Endothelial cell of hepatic sinusoid (primary cell): ENCODE measurements at regions not wholly inside any gene's neighbourhood (a gene's known extent, or its start where the extent isn't known, plus 50 kb on each side); places are given as distances from the start of the nearest gene placed in this dataset.
"Not testable (repeated sequence)": the region's sequence is repeated elsewhere in the genome, so short reads cannot be mapped to it uniquely, and the experiment has no call there.

Experiments
- in situ Hi-C: cut with HindIII; loops from 2 replicates; pipeline ENCODE4 v1.10.0; 2017; ENCODE audit warnings: low sequenced_read_pairs

DNA sequence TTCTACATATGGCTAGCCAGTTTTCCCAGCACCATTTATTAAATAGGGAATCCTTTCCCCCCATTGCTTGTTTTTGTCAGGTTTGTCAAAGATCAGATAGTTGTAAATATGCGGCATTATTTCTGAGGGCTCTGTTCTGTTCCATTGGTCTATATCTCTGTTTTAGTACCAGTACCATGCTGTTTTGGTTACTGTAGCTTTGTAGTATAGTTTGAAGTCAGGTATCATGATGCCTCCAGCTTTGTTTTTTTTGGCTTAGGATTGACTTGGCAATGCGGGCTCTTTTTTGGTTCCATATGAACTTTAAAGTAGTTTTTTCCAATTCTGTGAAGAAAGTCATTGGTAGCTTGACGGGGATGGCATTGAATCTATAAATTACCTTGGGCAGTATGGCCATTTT, 60.0 kb upstream of the GPC3 start:
- in situ Hi-C loops = not testable (repeated sequence)

DNA sequence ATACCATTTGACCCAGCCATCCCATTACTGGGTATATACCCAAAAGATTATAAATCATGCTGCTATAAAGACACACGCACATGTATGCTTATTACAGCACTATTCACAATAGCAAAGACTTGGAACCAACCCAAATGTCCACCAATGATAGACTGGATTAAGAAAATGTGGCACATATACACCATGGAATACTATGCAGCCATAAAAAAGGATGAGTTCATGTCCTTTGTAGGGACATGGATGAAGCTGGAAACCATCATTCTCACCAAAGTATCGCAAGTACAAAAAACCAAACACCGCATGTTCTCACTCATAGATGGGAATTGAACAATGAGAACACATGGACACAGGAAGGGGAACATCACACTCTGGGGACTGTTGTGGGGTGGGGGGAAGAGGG, 81.7 kb upstream of the GPC3 start:
- in situ Hi-C loops = not testable (repeated sequence)

DNA sequence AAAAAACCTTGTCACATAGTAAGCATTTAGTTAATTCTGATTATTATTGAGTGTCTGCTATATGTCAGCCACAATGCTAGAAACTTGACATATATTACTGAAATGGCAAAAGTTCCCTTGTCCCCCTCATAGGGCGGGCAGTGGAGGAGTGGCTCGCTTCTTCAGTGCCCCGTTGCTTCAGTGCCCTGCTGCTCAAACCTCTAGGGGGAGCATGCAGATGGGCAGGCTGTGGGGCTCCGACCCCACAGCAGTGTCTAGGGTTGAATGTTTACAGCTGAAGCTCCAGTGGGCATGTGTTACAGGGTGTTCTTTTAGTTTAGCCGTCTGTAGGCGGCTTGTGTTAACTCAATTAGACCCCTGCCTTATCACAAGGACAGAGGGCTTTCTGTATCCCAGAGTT, 86.5 kb upstream of the GPC3 start:
- in situ Hi-C loops = not testable (repeated sequence)

DNA sequence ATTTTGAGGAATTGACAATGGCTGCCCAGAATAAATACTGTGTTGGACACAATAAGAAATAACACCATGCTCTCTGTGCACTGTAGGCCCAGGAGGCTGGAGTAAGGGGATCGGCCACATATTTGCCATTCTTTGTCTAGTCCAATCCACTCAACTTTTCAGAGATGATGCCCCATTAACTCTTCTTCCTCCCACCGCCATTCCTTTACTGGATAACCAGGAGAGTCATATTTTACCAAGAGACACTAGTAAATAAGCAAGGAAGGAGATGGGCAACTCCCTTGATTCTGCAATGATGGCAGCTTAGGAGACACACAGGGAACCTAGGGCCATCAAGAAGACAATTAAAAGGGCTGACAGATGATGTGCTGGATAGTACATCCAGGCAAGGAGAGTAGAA, 87.9 kb upstream of the GPC3 start:
- in situ Hi-C loops = no loop called here

DNA sequence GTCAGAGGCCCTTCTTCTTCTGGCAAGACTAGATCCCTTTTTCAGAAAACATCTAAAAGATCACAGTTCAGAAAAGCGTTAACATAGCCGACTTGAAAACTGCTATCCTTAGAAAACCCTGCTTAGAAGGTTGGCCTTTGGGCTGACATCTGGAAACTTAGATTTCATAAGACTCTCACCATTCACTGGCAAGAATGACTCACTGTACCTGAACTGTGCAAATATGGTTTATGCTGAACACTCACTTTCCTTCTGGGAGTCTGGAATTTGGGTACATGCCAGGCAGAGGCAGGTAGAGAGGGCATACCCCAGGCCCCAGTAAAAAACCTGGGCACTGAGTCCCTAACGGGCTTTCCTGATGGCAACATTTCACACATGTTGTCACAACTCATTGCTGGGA, 88.8 kb upstream of the GPC3 start:
- in situ Hi-C loops = no loop called here

DNA sequence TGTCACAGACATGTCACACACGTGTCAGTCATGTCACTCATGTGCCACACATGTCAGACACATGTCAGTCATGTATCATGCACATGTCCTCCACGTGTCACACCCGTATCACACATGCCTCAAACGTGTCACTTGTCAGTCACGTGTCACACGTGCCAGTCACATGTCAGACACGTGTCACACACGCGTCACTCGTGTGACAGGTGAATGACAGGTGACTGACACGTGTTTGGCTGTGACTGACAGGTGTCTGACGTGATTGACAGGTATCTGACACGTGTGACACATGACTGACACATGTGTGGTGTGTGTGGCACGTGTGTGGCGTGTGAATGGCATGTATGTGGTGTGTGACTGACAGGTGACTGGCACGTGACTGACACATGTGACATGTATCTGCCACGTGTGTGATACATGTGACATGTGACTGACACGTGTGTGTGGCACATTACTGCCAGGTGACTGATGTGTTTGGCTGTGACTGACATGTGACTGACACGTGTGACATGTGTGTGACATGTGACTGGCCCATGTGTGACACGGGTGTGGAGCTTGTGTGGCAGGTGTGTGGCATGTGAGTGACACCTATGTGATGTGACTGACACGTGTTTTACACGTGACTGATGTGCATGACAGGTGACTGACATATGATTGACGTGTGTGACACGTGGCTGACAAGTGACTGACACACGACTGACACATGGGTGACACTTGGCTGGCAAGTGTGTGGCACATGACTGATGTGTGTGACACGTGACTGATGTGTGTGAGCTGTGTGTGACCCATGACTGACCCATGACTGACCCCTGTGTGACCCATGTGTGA, 90.7 kb upstream of the GPC3 start:
- in situ Hi-C loops = no loop called here

DNA sequence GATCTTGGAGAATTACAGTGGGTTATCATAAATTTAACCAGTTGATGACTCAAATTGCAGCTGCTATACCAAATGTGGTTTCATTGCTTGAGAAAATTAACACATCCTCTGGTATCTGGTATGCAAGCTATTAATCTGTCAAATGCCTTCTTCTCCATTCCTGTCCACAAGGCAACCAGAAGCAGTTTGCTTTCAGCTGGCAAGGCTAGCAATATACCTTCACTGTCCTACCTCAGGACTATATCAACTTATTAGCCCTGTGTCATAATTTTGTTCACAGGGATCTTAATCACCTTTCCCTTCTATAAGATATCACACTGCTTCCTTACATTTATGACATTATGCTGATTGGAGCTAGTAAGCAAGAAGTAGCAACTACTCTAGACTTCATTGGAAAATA, 110.0 kb upstream of the GPC3 start:
- in situ Hi-C loops = no loop called here

DNA sequence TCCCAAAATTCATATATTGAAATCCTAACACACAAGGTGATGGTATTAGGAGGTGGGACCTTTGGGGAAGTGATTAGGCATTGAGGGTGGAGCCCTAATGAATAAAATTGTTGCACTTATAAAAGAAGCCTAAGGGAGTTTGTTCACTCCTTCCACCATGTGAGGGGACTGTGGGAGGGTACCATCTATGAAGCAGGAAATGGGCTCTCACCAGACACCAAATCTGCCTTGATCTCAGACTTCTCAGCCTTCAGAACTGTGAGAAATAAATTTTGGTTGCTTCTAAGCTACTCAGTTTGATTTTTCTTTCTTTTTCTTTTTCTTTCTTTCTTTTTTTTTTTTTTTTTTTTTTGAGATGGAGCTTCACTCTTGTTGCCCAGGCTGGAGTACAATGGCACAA, 116.2 kb upstream of the GPC3 start:
- in situ Hi-C loops = no loop called here

DNA sequence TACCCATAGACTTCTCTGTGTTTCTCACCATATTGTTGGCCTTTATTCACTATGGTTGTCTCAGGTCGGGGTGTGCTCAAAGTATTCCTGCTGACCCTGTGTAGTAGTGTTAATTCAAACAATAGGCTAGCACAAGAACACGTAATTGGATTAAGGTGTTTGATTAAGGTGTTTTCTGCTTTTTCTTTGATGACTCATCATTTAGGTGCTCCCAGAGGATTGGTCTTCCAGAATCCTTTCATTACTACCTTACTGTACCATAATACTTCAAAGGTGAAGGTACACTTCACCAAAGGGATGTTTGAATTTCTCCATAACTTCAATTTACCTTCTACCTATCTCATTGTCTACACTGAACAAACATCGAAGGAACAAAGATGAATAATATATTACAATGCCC, 121.7 kb upstream of the CCDC160 start:
- in situ Hi-C loops = no loop called here

DNA sequence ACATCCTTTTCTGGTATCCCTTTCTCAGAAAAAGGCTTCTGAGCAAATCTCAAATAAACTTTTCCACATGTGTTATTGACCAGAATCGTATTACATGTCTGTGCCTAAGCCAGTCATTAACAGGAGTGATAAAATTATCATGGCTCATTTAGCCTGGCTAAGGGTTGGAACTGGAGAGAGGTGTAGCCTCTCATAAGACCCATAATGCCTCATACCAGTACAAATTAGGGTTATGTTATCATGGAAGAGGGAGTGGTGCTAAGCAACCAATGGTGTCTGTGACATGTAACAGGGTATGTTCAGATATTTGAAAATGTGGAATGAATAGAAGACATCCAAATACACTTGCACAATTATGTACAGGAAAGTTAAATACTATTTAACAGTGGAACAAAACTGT, 99.6 kb upstream of the CCDC160 start:
- in situ Hi-C loops = no loop called here

DNA sequence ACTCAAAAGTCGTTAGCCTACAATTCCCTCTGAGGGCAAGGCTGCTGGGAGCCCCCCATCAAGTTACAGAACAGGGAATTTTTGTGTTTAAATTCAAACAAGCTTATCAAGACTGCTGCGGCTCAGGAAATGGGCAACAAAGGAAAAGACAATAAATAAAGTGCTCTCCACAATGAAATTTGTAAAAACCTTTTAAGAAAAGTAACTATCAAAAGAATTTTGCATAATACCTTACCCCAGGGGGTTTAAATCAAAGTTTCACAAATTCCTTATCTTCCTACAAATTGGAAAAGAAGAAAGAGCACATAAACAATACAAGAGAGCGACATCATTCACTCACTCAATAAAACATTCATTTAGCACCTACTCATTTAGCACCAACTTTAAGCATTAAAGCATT, 97.9 kb upstream of the CCDC160 start:
- in situ Hi-C loops = no loop called here

DNA sequence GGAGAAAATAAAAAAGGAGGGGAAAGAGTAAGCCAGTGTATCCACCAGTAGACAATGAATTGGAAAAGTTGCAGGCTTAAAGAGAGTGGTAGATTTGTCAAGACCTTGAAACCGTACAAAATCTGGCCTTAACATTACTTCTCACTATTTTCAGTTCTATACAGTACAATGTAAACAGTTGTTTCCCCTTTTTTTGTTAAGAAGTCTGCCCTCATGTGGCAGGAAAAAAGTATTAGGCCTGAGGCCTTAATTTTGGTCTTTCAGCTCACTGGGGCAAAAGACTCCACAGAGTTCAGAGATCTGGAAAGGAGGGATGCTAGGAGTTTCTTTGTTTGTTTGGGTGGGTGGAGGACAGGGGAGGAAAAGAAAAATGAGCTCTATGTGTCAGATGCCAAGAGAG, 92.8 kb upstream of the CCDC160 start:
- in situ Hi-C loops = no loop called here

DNA sequence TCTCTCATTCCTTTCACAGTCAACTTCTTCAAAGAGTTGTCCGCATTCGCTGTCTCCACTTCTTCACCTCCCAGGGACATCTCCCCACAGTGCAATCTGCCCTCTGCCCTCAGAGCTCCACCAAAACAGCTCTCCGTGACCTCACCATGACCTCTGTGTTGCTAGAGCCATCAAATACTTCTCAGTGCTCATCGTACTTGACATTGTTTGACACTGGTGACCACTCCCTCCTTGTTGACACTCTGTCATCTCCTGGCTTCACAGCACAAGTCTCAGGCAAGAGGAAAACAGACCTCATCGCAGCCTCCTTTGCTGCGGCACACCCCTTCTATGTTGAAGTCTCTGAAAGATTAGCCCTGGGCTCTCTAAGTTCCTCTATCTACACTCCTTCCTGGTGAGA, 90.5 kb upstream of the CCDC160 start:
- in situ Hi-C loops = loop anchor here (5.0 kb wide), 1 partner anchor 36 kb away; no protein-coding TSS in a partner anchor

DNA sequence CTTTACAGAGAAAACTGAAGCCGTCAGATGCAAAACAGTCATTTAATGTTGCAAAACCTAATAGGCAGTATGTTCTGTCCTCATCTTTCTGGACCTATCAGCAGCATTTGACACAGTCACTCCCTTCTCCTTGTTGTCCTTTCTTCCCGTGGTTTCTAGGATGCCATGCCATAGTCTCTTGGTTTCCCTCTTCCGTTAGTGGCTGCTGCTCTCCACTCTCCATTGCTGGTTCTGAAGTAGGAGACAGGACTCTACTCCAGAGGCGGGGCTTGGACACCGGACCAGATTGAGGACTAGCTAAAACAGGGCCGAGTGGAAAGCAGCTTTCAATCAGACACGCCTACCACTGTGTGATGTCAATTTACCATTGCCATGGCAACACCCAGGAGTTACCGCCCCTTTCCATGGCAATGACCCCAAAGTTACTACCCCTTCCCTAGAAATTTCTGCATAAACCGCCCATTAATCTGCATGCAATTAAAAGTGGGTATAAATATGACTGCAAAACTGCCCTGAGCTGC, 88.8 kb upstream of the CCDC160 start:
- in situ Hi-C loops = loop anchor here (5.0 kb wide), 1 partner anchor 34 kb away; no protein-coding TSS in a partner anchor

DNA sequence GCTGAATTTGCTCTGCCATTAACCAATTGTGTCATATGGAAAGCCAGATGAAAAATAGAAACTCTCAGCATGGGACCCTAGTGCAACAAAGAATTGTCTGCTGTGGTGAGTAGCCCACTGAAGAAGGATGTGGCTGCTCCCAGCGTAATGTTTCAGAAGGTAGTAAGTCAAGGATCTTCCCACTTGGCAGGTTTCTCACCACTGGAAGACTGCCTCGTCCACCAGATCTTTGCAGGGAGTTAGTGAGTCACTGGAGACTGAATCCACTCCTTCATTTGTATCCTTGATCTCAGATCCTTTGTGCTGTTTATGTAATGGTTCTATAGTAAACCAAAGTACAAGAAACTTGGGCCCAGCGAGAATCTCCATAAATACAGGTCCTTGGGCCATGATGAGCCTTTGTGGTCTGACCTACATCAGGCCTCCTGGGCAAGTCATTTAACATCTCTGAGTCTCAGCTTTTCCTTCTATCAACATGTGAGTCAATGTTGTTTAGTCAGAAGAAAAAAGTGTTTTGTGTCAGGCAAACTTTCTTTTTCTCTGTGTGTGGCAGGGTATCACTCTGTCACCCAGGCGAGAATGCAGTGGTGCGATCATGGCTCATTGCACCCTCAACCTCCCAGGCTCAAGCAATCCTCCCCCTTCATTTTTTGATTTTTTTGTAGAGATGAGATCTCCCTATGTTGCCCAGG, 78.0 kb upstream of the CCDC160 start:
- in situ Hi-C loops = no loop called here

DNA sequence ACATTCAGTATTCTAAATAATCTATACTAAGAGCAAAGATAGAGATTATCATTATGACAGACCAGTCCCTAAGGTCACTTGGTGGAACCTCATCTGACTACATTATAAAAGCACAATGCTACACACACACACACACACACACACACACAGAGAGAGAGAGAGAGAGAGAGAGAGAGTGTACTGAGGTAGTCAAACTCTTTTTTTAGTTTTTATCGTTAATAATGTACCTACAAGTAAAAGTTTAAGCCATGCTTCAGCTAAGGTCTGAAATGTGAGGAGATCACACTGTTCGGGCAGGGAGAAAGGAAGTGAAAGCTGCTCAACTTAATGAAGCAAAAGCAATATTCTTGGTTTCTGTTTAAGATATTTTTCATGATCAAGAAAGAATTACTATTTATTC, 75.8 kb upstream of the CCDC160 start:
- in situ Hi-C loops = no loop called here

DNA sequence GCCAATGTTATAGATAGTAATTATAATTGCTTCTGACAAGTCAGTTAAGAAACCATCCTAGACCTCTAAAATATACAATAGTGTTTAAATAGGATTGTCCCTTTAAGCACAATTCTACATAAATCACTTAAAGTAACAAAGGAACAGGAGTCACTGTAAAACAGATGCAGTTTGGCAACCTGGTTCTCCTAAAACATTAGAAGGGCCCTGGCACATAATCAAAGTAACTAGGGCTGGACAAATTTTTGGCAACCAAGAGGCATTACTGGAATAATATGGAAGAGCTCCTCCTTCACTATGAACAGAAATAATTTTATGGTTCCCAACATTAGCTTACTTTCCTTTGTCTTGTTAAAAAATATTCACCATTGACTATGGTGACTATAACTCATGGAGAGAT, 75.0 kb upstream of the CCDC160 start:
- in situ Hi-C loops = no loop called here

DNA sequence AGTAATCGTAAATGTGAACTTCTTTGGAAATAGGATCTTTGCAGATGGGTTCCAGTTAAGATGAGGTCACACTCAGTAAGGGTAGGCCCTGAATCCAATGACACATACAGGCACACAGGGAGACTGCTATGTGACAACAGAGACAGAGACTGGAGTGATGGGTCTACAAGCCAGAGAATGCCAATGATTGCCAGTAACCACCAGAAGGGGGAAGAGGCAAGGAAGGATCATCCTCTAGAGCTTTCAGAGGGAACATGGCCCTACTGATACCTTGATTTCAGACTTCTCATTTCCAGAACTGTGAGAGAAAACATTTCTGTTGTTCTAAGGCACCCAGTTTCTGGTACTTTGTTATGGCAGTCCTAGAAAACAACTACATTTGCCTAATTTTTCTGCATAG, 73.1 kb upstream of the CCDC160 start:
- in situ Hi-C loops = no loop called here

DNA sequence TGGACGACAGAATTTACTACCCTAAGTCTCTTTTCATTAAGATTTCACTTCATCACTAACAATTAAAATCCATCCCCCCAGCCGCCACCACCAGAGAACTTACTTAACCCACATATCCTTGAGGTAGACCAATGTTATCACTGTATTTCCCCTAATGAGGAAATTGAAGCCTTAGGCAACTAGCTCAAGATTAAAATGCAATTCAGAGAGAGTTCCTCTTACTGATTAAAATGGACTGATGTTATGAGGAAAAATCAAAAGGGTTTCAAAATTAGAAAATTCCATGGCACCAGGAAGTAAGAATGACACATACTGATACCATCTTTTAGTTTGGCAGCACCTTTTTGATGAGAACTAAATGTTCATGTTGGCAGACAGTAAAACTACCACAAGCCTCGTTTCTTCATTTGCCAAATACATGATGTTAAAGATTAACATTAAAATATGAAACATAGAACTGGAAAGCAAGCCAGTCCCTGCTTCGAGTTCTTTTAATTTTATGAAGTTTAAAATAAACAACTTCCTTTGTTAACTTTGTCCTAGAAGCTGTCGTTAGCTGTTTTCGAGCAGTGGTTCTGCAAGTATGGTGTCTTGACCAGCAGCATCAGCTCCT, 69.3 kb upstream of the CCDC160 start:
- in situ Hi-C loops = no loop called here

DNA sequence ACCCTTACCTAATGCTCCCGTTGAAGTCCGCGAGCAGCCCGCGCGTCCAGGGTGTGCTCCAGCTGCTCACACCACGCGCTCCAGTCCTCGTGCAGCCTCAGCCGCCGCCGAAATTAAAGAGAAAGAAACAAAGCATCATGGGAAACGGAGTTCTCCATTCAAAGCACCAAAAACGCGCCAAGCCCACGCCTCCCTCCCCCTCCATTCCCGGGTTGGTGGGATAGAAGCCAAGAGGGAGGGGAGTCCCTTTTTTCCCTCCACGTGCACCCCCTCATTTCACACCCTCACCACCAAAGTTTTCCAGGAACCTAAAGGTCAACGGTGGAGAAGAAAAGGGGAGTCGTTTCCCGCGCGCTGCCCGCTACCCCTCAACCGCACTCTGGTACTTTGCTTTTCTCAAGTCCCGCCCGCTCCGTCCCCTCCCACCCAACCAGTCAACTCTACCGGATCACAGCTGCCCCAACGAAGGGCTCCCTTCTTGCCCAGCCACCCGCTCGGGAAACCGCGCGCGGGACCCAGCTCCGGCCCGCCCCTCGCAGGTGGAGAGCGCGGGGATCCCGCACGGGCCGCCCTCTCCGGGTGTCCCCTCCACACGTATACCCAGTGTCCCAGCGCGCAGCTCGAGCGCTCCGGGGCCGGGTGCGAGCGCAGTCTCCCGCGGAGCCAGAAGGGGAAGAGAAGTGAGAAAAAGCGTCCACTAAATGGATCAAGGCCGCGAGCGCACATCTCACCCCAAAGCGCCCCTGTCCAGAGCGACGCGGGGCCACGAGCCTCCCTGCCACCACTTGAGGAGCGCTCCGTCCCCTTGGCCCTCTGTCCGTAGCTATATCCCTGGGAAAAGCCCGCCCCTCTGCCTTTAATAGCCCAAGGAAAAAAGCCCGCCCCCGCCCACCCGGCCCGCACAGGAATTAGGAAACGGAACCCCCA, 65.1 kb upstream of the CCDC160 start:
- in situ Hi-C loops = no loop called here
